ENCODE measurements at regions not wholly inside any gene's neighbourhood (a gene's known extent, or its start where the extent isn't known, plus 50 kb on each side); places are given as distances from the start of the nearest gene placed in this dataset.
A peak's percentile ranks its signal among the peaks of the same experiment; 100 is the strongest.

DNA sequence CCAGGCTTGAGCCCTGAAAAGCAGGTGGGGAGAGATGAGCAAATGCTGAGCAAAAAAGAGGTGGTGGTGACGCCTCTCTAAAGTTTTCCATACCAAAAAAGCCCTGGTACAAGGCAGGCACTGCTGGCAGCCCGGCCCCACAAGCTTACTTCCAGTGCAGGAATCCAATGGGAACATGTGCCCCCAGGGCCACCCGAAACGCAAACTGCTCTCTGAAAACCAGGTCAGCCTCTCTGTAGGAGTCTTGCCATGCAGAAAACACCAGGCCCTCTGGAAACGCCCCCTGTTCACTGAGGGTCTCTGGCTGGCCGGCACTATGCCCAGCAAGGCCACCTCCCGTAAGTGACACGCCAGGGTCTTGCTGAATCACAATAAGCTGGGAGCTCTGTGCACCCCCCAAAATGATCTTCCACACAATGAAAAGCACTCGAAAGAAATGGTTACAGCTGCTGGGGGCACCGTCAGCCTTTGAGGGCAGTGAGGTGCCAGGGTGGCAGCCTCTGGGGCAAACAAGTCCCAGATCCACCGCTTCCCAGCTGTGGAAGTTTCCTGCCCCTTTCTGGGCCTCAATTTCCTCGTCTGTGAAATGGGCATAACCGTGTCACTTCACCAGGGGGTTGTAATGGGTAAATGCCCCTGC lies 170.5 kb downstream of the TOMM20 start (continued):
- TF ChIP-seq, protein P1, sequence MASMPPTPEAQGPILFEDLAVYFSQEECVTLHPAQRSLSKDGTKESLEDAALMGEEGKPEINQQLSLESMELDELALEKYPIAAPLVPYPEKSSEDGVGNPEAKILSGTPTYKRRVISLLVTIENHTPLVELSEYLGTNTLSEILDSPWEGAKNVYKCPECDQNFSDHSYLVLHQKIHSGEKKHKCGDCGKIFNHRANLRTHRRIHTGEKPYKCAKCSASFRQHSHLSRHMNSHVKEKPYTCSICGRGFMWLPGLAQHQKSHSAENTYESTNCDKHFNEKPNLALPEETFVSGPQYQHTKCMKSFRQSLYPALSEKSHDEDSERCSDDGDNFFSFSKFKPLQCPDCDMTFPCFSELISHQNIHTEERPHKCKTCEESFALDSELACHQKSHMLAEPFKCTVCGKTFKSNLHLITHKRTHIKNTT (CRISPR knock-in tag; IDR thresholded peaks at IDR 0.05): no peak
- TF ChIP-seq HIC2 (CRISPR knock-in tag; IDR thresholded peaks at IDR 0.05; ENCODE audit: low read depth): peak; percentile 77; the same call in 1 of the 2 replicates
- peak; percentile 97 for TF ChIP-seq HNRNPL (IDR thresholded peaks at IDR 0.05; ENCODE audit: low read depth, low read length)
- TF ChIP-seq GLI4 (CRISPR knock-in tag; IDR thresholded peaks at IDR 0.05; ENCODE audit: borderline replicate concordance): no peak
- 0 out of 2 replicates have a peak, but pooled peaks have one; percentile 21 for TF ChIP-seq ZNF430 (CRISPR knock-in tag; IDR thresholded peaks at IDR 0.05)
- peak; percentile 96 for TF ChIP-seq AGO2 (optimal IDR thresholded peaks at IDR 0.05; ENCODE audit: low read depth, low read length)
- no peak for TF ChIP-seq ATF7-NPFF (CRISPR knock-in tag; IDR thresholded peaks at IDR 0.05; ENCODE audit: low read depth)
- peak; percentile 59 for TF ChIP-seq SRSF1 (optimal IDR thresholded peaks at IDR 0.05; ENCODE audit: low read depth, low read length)
- TF ChIP-seq ZNF138 (CRISPR knock-in tag; IDR thresholded peaks at IDR 0.05; ENCODE audit: low read depth): no peak
- no peak for TF ChIP-seq DPF2 (CRISPR knock-in tag; IDR thresholded peaks at IDR 0.05; ENCODE audit: borderline replicate concordance, low read depth)
- 0 out of 2 replicates have a peak, but pooled peaks have one; percentile 19 for TF ChIP-seq MXD4 (CRISPR knock-in tag; IDR thresholded peaks at IDR 0.05)
- TF ChIP-seq, protein P2, sequence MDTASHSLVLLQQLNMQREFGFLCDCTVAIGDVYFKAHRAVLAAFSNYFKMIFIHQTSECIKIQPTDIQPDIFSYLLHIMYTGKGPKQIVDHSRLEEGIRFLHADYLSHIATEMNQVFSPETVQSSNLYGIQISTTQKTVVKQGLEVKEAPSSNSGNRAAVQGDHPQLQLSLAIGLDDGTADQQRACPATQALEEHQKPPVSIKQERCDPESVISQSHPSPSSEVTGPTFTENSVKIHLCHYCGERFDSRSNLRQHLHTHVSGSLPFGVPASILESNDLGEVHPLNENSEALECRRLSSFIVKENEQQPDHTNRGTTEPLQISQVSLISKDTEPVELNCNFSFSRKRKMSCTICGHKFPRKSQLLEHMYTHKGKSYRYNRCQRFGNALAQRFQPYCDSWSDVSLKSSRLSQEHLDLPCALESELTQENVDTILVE (CRISPR knock-in tag; IDR thresholded peaks at IDR 0.05): no peak
- TF ChIP-seq ZNF761 (CRISPR knock-in tag; conservative IDR thresholded peaks at IDR 0.05): no peak; the same call in 1 of the 2 replicates
- no peak; a peak in 1 of 4 replicates for TF ChIP-seq KLF16 (CRISPR knock-in tag; IDR thresholded peaks at IDR 0.05)
- no peak for TF ChIP-seq ZNF891 (CRISPR knock-in tag; IDR thresholded peaks at IDR 0.05)
- TF ChIP-seq, protein P3, sequence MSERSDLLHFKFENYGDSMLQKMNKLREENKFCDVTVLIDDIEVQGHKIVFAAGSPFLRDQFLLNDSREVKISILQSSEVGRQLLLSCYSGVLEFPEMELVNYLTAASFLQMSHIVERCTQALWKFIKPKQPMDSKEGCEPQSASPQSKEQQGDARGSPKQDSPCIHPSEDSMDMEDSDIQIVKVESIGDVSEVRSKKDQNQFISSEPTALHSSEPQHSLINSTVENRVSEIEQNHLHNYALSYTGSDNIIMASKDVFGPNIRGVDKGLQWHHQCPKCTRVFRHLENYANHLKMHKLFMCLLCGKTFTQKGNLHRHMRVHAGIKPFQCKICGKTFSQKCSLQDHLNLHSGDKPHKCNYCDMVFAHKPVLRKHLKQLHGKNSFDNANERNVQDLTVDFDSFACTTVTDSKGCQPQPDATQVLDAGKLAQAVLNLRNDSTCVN (CRISPR knock-in tag; IDR thresholded peaks at IDR 0.05; ENCODE audit: borderline replicate concordance): 0 out of 2 replicates have a peak, but pooled peaks have one; percentile 9
- TF ChIP-seq ZSCAN5A (CRISPR knock-in tag; IDR thresholded peaks at IDR 0.05; ENCODE audit: borderline replicate concordance): no peak
- TF ChIP-seq BRD4 (CRISPR knock-in tag; IDR thresholded peaks at IDR 0.05): no peak
- TF ChIP-seq, protein P4, sequence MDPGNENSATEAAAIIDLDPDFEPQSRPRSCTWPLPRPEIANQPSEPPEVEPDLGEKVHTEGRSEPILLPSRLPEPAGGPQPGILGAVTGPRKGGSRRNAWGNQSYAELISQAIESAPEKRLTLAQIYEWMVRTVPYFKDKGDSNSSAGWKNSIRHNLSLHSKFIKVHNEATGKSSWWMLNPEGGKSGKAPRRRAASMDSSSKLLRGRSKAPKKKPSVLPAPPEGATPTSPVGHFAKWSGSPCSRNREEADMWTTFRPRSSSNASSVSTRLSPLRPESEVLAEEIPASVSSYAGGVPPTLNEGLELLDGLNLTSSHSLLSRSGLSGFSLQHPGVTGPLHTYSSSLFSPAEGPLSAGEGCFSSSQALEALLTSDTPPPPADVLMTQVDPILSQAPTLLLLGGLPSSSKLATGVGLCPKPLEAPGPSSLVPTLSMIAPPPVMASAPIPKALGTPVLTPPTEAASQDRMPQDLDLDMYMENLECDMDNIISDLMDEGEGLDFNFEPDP (CRISPR knock-in tag; conservative IDR thresholded peaks at IDR 0.05): no peak
- TF ChIP-seq XBP1 (CRISPR knock-in tag; IDR thresholded peaks at IDR 0.05): no peak
- no peak for TF ChIP-seq ZNF17 (CRISPR knock-in tag; IDR thresholded peaks at IDR 0.05)
